Smooth muscle cell (in vitro differentiated cells): ENCODE measurements at regions not wholly inside any gene's neighbourhood (a gene's known extent, or its start where the extent isn't known, plus 50 kb on each side); places are given as distances from the start of the nearest gene placed in this dataset.

ENCODE experiments used
- DNase-seq: peaks from one replicate; lab custom pipeline; 2025; ENCODE audit not compliant: unreplicated experiment; lab: John Stamatoyannopoulos, UW
- H2AFZ ChIP-seq: fragments of 200-600 bp; sonication (generic); 2 replicates; pipeline ENCODE4 v1.6.0; 2016; ENCODE audit warnings: antibody characterized with exemption, low read depth, mild to moderate bottlenecking
- H3F3A ChIP-seq: fragments of 200-600 bp; sonication (generic); 2 replicates; pipeline ENCODE4 v1.6.0; 2017; ENCODE audit warnings: antibody characterized with exemption, low read depth
- H3K27ac ChIP-seq: fragments of 200-600 bp; sonication (generic); 2 replicates; pipeline ENCODE4 v1.5.1; 2016; ENCODE audit warnings: low read depth, mild to moderate bottlenecking
- H3K27me3 ChIP-seq: fragments of 200-600 bp; sonication (generic); 2 replicates; pipeline ENCODE4 v1.6.1; 2016; ENCODE audit warnings: low read depth, mild to moderate bottlenecking
- H3K36me3 ChIP-seq: fragments of 200-600 bp; sonication (generic); 2 replicates; pipeline ENCODE4 v1.5.1; 2016; ENCODE audit warnings: low read depth
- H3K4me1 ChIP-seq: fragments of 200-600 bp; sonication (generic); 2 replicates; pipeline ENCODE4 v1.5.1; 2016; ENCODE audit warnings: low read depth
- H3K4me2 ChIP-seq: fragments of 200-600 bp; sonication (generic); 2 replicates; pipeline ENCODE4 v1.6.0; 2016; ENCODE audit warnings: mild to moderate bottlenecking
- H3K4me3 ChIP-seq: fragments of 200-600 bp; sonication (generic); 2 replicates; pipeline ENCODE4 v1.5.1; 2016; ENCODE audit warnings: mild to moderate bottlenecking
- H3K79me2 ChIP-seq: fragments of 200-600 bp; sonication (generic); 2 replicates; pipeline ENCODE4 v1.6.0; 2016; ENCODE audit warnings: low read depth, mild to moderate bottlenecking
- H3K9ac ChIP-seq: fragments of 200-600 bp; sonication (generic); 2 replicates; pipeline ENCODE4 v1.6.0; 2016; ENCODE audit warnings: low read depth
- H3K9me3 ChIP-seq: fragments of 200-600 bp; sonication (generic); replicated peaks from 2 replicates; pipeline ENCODE4 v1.5.1; 2016; ENCODE audit warnings: low read depth
- H4K20me1 ChIP-seq: fragments of 200-600 bp; sonication (generic); 2 replicates; pipeline ENCODE4 v1.6.0; 2016; ENCODE audit warnings: low read depth
- WGBS: methylation state at CpG from one replicate; pipeline ENCODE4 v1.1.7; 2016; ENCODE audit warnings: low lambda C conversion rate; 5-methylcytosine and 5-hydroxymethylcytosine counted together
- TF ChIP-seq, protein P1 (sequence below): fragments of 200-600 bp; sonication (generic); IDR thresholded peaks from 2 replicates; pipeline ENCODE4 v1.5.1; 2017; ENCODE audit warnings: borderline replicate concordance, mild to moderate bottlenecking, antibody characterized with exemption; ENCODE audit not compliant: insufficient read depth, poor library complexity, severe bottlenecking

- Histone ChIP-seq H3K27me3 (no peaks in the 10 kb centered on the region), H3K9me3 (no peaks in the 10 kb centered on the region), H3F3A (no peaks in the 10 kb centered on the region), H2AFZ (no peak overlapping the region), H3K4me3 (no peak overlapping the region), H3K9ac (no peak overlapping the region), H3K36me3 (no peaks in the 10 kb centered on the region), H4K20me1 (no peaks in the 10 kb centered on the region), H3K27ac (no peak overlapping the region), H3K4me1 (peaks cover 3% of the 10 kb centered on the region), H3K79me2 (no peaks in the 10 kb centered on the region), H3K4me2 (no peak overlapping the region)
- TF ChIP-seq, protein P1, sequence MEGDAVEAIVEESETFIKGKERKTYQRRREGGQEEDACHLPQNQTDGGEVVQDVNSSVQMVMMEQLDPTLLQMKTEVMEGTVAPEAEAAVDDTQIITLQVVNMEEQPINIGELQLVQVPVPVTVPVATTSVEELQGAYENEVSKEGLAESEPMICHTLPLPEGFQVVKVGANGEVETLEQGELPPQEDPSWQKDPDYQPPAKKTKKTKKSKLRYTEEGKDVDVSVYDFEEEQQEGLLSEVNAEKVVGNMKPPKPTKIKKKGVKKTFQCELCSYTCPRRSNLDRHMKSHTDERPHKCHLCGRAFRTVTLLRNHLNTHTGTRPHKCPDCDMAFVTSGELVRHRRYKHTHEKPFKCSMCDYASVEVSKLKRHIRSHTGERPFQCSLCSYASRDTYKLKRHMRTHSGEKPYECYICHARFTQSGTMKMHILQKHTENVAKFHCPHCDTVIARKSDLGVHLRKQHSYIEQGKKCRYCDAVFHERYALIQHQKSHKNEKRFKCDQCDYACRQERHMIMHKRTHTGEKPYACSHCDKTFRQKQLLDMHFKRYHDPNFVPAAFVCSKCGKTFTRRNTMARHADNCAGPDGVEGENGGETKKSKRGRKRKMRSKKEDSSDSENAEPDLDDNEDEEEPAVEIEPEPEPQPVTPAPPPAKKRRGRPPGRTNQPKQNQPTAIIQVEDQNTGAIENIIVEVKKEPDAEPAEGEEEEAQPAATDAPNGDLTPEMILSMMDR = no peak
- 90% methylated on average over 4 of the region's 7 CpGs for WGBS
- no peak for DNase-seq
These were observed 114.8 kb downstream of the METRNL start for GRCh38 chr17:83194186-83194561.

DNA sequence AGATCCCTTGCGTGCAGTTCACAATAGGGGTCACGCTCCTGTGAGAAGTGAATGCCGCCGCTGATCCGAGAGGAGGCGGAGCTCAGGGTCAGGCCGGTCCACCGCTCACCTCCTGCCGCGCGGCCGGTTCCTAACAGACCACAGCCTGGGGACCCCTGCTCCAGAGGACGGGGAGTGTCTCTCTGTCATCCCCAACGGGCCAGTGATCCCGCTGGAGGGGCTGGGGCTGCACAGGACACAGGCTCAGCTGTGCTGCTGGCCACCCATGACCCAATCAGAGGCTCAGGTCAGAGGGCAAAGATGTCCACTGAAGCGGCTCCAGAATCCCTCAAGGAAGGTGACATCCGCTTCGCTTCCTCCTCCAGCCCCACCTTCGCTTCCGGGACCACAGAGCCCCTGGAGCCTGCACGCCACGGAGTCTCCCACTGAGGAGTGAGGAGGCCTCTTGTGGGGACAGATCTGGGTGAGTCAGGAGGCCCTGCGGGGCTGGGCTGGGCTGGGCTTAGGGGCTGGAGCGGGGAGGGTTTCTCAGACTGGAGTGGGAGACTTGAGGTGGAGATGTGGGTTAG, 115.4 kb downstream of the METRNL start:
- no peak overlapping the region for H3K4me2 ChIP-seq
- DNase-seq = no peak
- H3K36me3 ChIP-seq = no peaks in the 10 kb centered on the region
- H3K4me3 ChIP-seq = no peak overlapping the region
- H3K79me2 ChIP-seq = no peaks in the 10 kb centered on the region
- no peak overlapping the region for H3K9ac ChIP-seq
- no peaks in the 10 kb centered on the region for H3K27me3 ChIP-seq
- 84% methylated on average over 24 of the region's 24 CpGs for WGBS
- no peak overlapping the region for H2AFZ ChIP-seq
- TF ChIP-seq, protein P1 = no peak
- no peaks in the 10 kb centered on the region for H4K20me1 ChIP-seq
- H3K9me3 ChIP-seq = no peaks in the 10 kb centered on the region
- H3F3A ChIP-seq = no peaks in the 10 kb centered on the region
- no peak overlapping the region for H3K27ac ChIP-seq
- H3K4me1 ChIP-seq = peaks cover 3% of the 10 kb centered on the region

DNA sequence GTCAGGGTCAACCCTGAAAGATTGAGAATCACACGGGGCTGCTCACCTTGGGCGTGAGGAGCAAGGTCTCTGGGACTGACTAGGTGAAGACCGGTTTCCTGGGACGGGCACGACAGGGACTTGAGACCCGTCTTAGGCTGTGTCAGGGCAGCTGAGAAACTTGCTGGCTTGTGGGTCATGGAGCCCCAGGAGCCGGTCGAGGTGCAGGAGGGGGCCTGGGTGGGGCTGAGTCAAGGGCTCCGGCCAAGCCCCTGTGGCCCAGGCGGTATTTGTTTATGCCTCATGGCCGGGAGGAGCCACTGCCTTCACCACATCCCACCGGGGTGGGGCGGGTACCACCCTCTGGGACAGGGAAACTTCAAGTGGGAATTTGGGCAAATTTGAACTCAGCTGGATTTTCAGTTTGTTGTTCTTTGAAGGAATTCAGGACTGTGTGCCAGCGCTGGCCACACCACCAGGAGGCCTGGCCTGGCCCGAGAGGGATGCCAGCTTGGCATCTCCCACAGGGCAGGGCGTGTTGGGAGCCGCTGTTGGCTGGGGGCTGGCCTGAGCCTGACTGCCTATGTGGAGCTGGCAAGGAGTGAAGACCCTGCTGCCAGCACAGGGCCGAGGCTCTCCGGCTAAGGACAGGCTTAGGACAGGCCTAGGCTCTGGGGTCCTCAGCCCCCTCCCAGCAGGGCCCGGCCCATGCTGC, 116.1 kb downstream of the METRNL start:
- H3K4me3 ChIP-seq = no peak overlapping the region
- no peaks in the 10 kb centered on the region for H3K79me2 ChIP-seq
- H3K4me1 ChIP-seq = peaks cover 3% of the 10 kb centered on the region
- H3K27me3 ChIP-seq = no peaks in the 10 kb centered on the region
- H3F3A ChIP-seq = no peaks in the 10 kb centered on the region
- no peak for DNase-seq
- H3K4me2 ChIP-seq = no peak overlapping the region
- H3K9ac ChIP-seq = no peak overlapping the region
- H3K27ac ChIP-seq = no peak overlapping the region
- no peak overlapping the region for H2AFZ ChIP-seq
- no peaks in the 10 kb centered on the region for H3K36me3 ChIP-seq
- no peaks in the 10 kb centered on the region for H4K20me1 ChIP-seq
- no peaks in the 10 kb centered on the region for H3K9me3 ChIP-seq
- WGBS = 89% methylated on average over 19 of the region's 20 CpGs
- TF ChIP-seq, protein P1 = no peak

GRCh38 chr17:83196024-83196365, 116.6 kb downstream of the METRNL start:
- no peak for DNase-seq
- H3K4me2 ChIP-seq = no peak overlapping the region
- H3K36me3 ChIP-seq = no peaks in the 10 kb centered on the region
- H3K27ac ChIP-seq = no peak overlapping the region
- 91% methylated on average over 8 of the region's 9 CpGs for WGBS
- no peaks in the 10 kb centered on the region for H3F3A ChIP-seq
- no peak overlapping the region for H3K9ac ChIP-seq
- no peak overlapping the region for H3K4me3 ChIP-seq
- no peaks in the 10 kb centered on the region for H3K27me3 ChIP-seq
- H4K20me1 ChIP-seq = no peaks in the 10 kb centered on the region
- TF ChIP-seq, protein P1 = no peak
- peaks cover 3% of the 10 kb centered on the region for H3K4me1 ChIP-seq
- no peaks in the 10 kb centered on the region for H3K79me2 ChIP-seq
- no peak overlapping the region for H2AFZ ChIP-seq
- H3K9me3 ChIP-seq = no peaks in the 10 kb centered on the region
